DND-41 (cell line): ENCODE measurements at regions not wholly inside any gene's neighbourhood (a gene's known extent, or its start where the extent isn't known, plus 50 kb on each side); places are given as distances from the start of the nearest gene placed in this dataset.
"Not testable (repeated sequence)": the region's sequence is repeated elsewhere in the genome, so short reads cannot be mapped to it uniquely, and the experiment has no call there.

Experiments used
- CTCF ChIP-seq: IDR thresholded peaks from 2 replicates; pipeline ENCODE4 v1.5.1; 2012; ENCODE audit warnings: borderline replicate concordance, low read length, moderate library complexity, mild to moderate bottlenecking; ENCODE audit not compliant: poor library complexity, severe bottlenecking; ENCODE audit errors: extremely low read depth
- EZH2 ChIP-seq: IDR thresholded peaks from 3 replicates; pipeline ENCODE4 v1.6.1; 2012; ENCODE audit warnings: borderline replicate concordance, low read depth, mild to moderate bottlenecking, moderate library complexity, low read length, inconsistent platforms; ENCODE audit not compliant: severe bottlenecking

GRCh38 chr14:105687171-105688022, 161.0 kb downstream of the TMEM121 start:
- not testable (repeated sequence) for TF ChIP-seq CTCF, EZH2
